GM18858 (cell line): ENCODE measurements at regions not wholly inside any gene's neighbourhood (a gene's known extent, or its start where the extent isn't known, plus 50 kb on each side); places are given as distances from the start of the nearest gene placed in this dataset.
"Not testable (repeated sequence)": the region's sequence is repeated elsewhere in the genome, so short reads cannot be mapped to it uniquely, and the experiment has no call there.

Experiments used
- ATAC-seq: cut with Tn5 transposase; IDR thresholded peaks from one replicate; pipeline ENCODE4 v1.9.1; 2021; ENCODE audit not compliant: unreplicated experiment

- ATAC-seq: no peak
Observed at GRCh38 chr2:176891105-176891504, 321.5 kb upstream of the HNRNPA3 start.

GRCh38 chr2:176891857-176892256 lies 320.7 kb upstream of the HNRNPA3 start:
- ATAC-seq: no peak

- no peak for ATAC-seq
Observed at GRCh38 chr2:176892676-176893226, 319.8 kb upstream of the HNRNPA3 start.

GRCh38 chr2:176895158-176895557 lies 317.4 kb upstream of the HNRNPA3 start:
- ATAC-seq: no peak

- ATAC-seq: no peak
Observed at GRCh38 chr2:176902454-176902853, 310.1 kb upstream of the HNRNPA3 start.

GRCh38 chr2:176904053-176904452 lies 308.5 kb upstream of the HNRNPA3 start:
- not testable (repeated sequence) for ATAC-seq

DNA sequence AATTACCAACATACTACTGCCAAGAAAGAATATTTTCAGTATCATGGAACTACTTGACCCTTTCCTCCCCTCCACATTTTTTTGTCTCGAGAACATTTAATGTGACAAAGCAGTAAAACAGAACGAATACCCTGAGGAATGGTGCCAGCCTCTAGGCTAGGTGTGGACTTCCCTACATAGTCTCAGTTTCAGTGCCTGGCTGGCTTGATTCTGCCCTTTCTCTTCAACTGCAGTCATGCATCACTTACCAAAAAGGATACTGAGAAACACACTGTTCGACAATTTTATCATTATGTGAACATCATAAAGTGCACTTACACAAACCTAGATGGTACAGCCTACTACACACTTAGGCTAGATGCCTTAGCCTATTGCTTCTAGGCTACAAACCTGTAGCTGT lies 305.3 kb upstream of the HNRNPA3 start:
- ATAC-seq: no peak

GRCh38 chr2:176910828-176911227 lies 301.8 kb upstream of the HNRNPA3 start:
- ATAC-seq: no peak

GRCh38 chr2:176913955-176914354 lies 298.6 kb upstream of the HNRNPA3 start:
- no peak for ATAC-seq

- no peak for ATAC-seq
Observed at GRCh38 chr2:176914371-176914770, 298.2 kb upstream of the HNRNPA3 start.

DNA sequence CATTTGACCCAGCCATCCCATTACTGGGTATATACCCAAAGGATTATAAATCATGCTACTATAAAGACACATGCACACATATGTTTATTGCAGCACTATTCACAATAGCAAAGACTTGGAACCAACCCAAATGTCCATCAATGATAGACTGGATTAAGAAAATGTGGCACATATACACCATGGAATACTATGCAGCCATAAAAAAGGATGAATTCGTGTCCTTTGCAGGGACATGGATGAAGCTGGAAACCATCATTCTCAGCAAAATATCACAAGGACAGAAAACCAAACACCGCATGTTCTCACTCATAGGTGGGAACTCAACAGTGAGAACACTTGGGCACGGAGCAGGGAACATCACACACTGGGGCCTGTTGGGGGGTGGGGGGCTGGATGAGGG lies 290.0 kb upstream of the HNRNPA3 start:
- ATAC-seq: not testable (repeated sequence)

DNA sequence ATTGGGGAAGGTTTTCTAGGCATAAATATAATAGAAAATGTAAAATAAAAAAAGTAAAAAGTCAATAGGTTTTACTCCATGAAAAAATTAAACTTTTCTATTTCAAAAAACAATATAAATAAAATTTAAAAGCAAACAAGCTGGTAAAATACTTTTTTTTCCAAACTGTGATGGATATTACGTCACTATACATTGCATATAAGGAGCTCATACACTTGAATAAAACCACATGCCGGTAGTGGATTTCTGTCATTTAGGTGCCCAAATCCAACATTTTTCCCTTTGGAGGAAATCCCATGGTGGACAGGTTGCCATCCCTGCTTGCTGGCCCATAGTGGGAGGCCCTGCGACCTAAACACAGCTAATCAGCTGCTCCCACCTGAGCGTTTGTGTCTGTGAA lies 289.4 kb upstream of the HNRNPA3 start:
- ATAC-seq: no peak

- ATAC-seq: no peak
Observed at GRCh38 chr2:176924909-176925534, 287.6 kb upstream of the HNRNPA3 start.

DNA sequence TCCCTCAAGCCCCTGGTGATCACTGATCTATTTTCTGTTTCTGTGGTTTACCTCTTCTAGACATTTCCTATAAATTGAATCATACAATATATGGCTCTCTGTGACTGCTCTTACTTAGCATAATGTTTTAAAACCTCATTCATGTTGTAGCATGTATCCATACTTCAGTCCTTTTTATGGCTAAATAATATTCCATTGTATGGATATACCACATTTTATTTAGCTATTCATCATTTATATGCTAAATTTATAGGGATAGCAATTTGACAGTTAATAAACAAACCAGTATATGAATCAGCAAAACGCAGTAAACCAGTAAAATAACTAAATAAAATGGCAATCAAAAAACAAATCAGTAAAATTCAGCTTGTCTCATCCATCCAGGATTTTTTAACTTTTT lies 286.1 kb upstream of the HNRNPA3 start:
- ATAC-seq: no peak

GRCh38 chr2:176929387-176929786 lies 283.2 kb upstream of the HNRNPA3 start:
- ATAC-seq: not testable (repeated sequence)

DNA sequence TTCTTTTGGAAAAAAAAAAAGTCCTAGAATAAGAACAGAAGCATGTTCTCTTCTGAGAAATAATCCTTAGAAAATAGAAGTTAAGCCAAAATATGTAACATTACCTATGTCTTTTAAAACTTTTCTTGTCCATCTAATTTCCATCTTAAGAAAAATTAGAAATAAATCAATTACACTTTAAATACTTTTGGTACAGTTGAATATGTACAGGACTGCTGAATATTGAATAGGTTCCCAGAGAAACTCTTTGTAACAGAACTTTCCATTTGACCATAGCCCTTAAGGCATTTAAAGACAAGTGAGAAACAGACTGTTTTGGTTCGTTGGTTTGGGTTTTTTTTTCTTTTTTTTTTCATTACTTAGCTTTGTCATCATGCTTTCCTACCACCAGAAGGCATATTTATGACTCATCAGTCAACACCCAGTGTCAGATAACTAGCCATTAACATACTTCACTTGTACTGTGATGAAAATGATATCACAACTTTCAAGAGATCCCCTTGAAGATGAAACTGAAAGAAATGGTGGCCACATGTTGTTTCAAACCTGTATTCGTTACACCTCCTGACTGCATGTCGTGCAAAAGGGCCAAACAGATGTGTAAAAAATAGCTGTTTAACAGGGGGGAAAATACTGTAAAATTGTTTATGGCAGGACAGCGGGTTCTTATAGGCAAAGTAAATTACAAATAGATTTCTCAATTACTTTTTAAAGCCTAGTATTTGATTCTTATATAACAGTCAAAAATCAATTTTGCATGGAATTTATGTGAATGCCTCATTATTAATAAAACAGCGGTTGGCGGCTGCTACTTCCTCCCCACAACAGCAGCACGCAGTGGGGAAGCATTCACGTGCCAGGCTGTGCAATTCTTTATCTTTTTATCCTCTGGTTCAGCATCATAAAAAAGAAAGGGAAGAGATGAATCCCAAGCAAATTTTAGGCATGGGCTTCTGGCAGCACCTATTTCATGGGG lies 280.7 kb upstream of the HNRNPA3 start:
- ATAC-seq: peak; percentile 97

DNA sequence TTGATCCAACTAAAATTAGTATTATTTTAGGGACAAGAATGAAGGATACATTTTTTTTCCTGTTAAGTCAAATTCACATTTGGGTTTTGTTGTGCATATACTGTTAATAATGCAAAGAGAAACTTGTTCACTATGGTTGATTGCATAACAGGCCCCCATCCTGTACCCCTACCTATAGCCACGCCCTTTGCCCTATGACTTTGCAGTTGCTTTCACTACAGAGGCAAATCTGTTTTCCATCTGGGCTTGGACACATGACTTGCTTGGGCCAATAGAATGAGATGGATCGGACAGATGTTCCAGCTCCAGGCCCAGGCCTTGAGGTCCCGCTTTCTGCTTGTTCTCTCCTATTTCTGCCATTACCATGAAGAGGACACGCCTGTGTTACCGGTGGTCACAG lies 278.5 kb upstream of the HNRNPA3 start:
- ATAC-seq: no peak

DNA sequence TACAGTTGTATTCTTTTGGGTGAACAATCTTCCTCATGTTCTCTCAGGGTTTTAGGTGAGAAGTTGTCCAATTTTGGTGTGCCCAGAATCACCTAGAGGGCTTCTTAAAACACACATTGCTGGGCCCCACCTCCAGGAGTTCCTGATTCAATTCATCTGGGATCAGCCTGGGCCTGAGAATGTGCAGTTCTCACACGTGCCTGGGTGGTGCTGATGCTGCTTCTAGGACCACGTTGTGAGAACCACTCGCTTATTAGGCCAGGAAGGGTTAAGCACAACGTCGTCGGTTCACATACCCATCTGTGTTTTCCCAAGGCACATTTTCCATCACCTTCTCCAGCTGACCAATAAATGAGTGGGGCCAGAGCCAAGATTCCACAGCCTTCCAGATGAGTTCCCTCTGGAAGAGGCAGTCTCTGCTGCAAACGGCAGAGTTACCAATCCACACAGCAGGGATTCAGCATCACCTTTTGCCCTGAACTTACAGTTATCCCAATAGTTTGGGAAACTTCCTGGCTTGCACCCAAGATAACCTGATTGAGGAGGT lies 277.7 kb upstream of the HNRNPA3 start:
- ATAC-seq: no peak

- ATAC-seq: no peak
Observed at GRCh38 chr2:176935543-176936102, 277.0 kb upstream of the HNRNPA3 start.

- ATAC-seq: no peak
Observed at GRCh38 chr2:176936410-176936809, 276.2 kb upstream of the HNRNPA3 start.

- ATAC-seq: no peak
Observed at GRCh38 chr2:176944998-176945397, 267.6 kb upstream of the HNRNPA3 start.
